ENCODE measurements at regions not wholly inside any gene's neighbourhood (a gene's known extent, or its start where the extent isn't known, plus 50 kb on each side); places are given as distances from the start of the nearest gene placed in this dataset.

DNA sequence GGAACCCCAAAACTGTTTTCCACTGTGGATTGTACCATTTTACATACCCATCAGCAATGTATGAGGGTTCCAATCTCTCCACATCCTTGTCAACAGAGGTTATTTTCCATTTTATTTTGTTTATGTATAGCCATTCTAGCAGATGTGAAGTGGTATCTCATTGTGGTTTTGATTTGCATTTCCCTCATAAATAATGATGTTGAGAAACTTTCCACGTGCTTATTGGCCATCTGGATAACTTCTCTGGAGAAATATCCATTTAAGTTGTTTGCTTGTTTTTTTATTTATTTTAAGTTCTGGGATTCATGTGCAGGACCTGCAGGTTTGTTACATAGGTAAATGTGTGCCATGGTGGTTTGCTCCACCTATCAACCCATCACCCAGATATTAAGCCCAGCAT is 280.2 kb upstream of the USP25 start:
- peaks cover 2% of the 10 kb centered on the region for H3K27me3 Mint-ChIP-seq (ENCODE audit: insufficient read depth, low read depth, poor library complexity)
- H2AFZ ChIP-seq, result no peak overlapping the region
- H3K79me2 ChIP-seq (replicated peaks; ENCODE audit: insufficient read depth), result no peaks in the 10 kb centered on the region
- H3K9me3 Mint-ChIP-seq, result peaks cover 40% of the 10 kb centered on the region
- H3K4me3 Mint-ChIP-seq, result no peak overlapping the region
- peaks cover 23% of the 10 kb centered on the region for H3K4me1 Mint-ChIP-seq
- H3K4me3 ChIP-seq, result no peak overlapping the region
- TF ChIP-seq, protein P1, sequence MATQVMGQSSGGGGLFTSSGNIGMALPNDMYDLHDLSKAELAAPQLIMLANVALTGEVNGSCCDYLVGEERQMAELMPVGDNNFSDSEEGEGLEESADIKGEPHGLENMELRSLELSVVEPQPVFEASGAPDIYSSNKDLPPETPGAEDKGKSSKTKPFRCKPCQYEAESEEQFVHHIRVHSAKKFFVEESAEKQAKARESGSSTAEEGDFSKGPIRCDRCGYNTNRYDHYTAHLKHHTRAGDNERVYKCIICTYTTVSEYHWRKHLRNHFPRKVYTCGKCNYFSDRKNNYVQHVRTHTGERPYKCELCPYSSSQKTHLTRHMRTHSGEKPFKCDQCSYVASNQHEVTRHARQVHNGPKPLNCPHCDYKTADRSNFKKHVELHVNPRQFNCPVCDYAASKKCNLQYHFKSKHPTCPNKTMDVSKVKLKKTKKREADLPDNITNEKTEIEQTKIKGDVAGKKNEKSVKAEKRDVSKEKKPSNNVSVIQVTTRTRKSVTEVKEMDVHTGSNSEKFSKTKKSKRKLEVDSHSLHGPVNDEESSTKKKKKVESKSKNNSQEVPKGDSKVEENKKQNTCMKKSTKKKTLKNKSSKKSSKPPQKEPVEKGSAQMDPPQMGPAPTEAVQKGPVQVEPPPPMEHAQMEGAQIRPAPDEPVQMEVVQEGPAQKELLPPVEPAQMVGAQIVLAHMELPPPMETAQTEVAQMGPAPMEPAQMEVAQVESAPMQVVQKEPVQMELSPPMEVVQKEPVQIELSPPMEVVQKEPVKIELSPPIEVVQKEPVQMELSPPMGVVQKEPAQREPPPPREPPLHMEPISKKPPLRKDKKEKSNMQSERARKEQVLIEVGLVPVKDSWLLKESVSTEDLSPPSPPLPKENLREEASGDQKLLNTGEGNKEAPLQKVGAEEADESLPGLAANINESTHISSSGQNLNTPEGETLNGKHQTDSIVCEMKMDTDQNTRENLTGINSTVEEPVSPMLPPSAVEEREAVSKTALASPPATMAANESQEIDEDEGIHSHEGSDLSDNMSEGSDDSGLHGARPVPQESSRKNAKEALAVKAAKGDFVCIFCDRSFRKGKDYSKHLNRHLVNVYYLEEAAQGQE (IDR thresholded peaks at IDR 0.05; ENCODE audit: unreplicated experiment), result no peak
- no peak for TF ChIP-seq STAT1 (IDR thresholded peaks at IDR 0.05; ENCODE audit: unreplicated experiment)
- TF ChIP-seq ZNF114 (CRISPR knock-in tag; IDR thresholded peaks at IDR 0.05), result no peak
- TF ChIP-seq ZNF462 (CRISPR knock-in tag; IDR thresholded peaks at IDR 0.05), result no peak
- no peak for TF ChIP-seq EZH2 (IDR thresholded peaks at IDR 0.05; ENCODE audit: low read depth, unreplicated experiment)
- TF ChIP-seq ZNF331 (CRISPR knock-in tag; IDR thresholded peaks at IDR 0.05; ENCODE audit: low read depth), result no peak
- TF ChIP-seq POLR2AphosphoS5 (IDR thresholded peaks at IDR 0.05; ENCODE audit: low read depth), result no peak
- no peak for TF ChIP-seq EZH2phosphoT487 (IDR thresholded peaks at IDR 0.05; ENCODE audit: unreplicated experiment)
- DNase-seq (ENCODE audit: low spot score) (no peak), ATAC-seq (no peak)
- peaks cover 34% of the 10 kb centered on the region for H3K36me3 Mint-ChIP-seq (ENCODE audit: low read depth)
- peaks cover 15% of the 10 kb centered on the region for H3K4me1 ChIP-seq (ENCODE audit: insufficient read depth)
- H3K27ac Mint-ChIP-seq, result no peak overlapping the region
- H4K20me1 ChIP-seq (replicated peaks; ENCODE audit: insufficient read depth), result no peaks in the 10 kb centered on the region
- peaks cover 8% of the 10 kb centered on the region; the same call in 1 of the 2 replicates for H3K9me2 ChIP-seq (ENCODE audit: insufficient read depth)
- H3K27me3 ChIP-seq (ENCODE audit: insufficient read depth), result no peaks in the 10 kb centered on the region
- no peaks in the 10 kb centered on the region for H3K36me3 ChIP-seq (ENCODE audit: insufficient read depth)
- H3F3A ChIP-seq (replicated peaks; ENCODE audit: low read depth), result no peaks in the 10 kb centered on the region
- H3K4me2 ChIP-seq, result no peak overlapping the region
- no peak overlapping the region for H3K27ac ChIP-seq (ENCODE audit: low read depth)

Measured in GM23338 (cell line).